ENCODE measurements at regions not wholly inside any gene's neighbourhood (a gene's known extent, or its start where the extent isn't known, plus 50 kb on each side); places are given as distances from the start of the nearest gene placed in this dataset.
A peak's percentile ranks its signal among the peaks of the same experiment; 100 is the strongest.
"Not testable (repeated sequence)": the region's sequence is repeated elsewhere in the genome, so short reads cannot be mapped to it uniquely, and the experiment has no call there.

GRCh38 chr5:40274568-40274967 lies 405.1 kb upstream of the PTGER4 start:
- DNase-seq: no peak

- DNase-seq: no peak
These were observed 405.8 kb upstream of the PTGER4 start for GRCh38 chr5:40273936-40274335.

- DNase-seq: no peak
These were observed 408.2 kb upstream of the PTGER4 start for GRCh38 chr5:40271476-40271875.

DNA sequence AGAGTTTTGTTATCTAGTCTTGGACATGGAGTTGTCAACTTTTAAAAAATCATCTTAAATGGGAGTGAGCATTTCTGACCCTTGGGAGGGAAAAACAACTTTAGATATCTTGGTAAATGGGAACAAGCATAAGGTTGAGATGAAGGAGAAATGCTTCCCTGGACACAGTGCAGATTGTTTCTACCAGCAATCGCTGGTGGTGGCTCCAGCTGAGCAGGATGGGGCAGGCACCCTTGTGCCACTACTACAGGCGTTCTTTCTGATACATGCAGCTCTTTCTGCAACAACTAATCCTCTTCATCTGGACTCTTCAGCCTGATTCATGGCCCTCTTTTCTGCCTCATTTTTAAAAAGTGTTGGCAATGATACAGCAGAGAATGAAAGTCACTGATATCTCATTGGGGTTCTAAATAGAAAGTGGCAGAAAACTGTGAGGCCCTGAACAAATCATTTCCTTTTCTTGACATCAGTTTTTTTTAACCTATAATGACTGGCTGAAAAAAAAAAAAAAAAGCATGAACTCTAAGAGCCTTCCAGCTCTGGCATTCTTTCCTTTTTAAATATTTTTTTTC lies 409.4 kb upstream of the PTGER4 start:
- no peak for DNase-seq

DNA sequence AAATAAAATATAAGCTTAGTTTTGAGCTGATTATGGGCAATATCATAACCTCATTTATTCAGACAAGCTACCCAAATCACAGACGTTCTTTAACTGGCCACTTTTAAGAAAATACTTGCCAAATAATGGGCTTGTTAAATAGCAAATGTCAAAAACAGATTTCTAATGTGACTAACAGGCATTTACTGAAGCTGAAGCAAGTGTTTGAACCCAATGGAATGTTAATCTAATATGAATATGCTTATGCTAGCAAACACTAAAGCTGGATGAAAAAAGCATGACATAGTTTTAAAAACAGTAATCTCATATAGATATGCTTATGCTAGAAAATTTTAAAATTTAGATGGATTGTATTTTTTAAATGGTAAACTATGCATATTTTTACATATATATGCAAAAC lies 411.6 kb upstream of the PTGER4 start:
- no peak for DNase-seq

GRCh38 chr5:40266952-40267351 lies 412.8 kb upstream of the PTGER4 start:
- DNase-seq: no peak

DNA sequence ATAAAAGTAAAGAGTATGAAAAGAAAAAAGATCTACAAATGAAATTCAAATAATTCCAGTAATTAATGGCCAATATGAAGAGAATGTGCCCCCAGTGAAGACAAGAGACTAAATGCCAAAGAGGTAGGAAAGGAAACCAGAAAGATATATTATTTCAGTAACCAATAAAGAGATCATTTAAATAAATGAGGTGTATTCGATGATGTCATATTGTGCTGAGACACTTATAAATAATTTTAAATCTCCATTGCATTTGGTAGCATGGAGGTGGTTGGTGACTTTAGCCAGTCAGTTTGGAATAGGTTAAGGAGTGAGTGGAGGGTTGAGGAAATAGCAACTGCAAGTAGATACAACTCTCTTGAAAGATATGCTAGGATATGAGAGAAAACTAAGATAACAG lies 417.7 kb upstream of the PTGER4 start:
- no peak for DNase-seq

DNA sequence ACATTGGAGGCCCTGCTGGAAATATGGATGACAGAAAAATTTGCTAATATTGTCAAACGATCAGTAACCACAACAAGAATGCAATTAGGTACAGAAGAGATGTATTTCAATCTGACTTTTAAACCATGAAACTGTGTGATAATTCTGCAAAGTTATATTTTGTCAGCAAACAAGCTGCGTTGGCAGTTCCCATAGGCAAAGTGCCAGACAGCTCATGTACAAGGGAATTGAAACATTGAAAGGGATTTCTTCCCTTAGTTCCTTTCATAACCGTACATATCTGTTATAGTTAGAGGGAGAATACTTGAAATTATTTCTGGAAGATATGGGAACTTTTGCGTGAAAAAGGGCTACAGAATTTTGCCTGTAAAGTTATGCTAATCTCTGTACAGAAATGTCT lies 419.4 kb upstream of the PTGER4 start:
- no peak for DNase-seq

GRCh38 chr5:40258222-40258621 lies 421.5 kb upstream of the PTGER4 start:
- DNase-seq: no peak

- DNase-seq: no peak
These were observed 439.0 kb upstream of the PTGER4 start for GRCh38 chr5:40240671-40241070.

DNA sequence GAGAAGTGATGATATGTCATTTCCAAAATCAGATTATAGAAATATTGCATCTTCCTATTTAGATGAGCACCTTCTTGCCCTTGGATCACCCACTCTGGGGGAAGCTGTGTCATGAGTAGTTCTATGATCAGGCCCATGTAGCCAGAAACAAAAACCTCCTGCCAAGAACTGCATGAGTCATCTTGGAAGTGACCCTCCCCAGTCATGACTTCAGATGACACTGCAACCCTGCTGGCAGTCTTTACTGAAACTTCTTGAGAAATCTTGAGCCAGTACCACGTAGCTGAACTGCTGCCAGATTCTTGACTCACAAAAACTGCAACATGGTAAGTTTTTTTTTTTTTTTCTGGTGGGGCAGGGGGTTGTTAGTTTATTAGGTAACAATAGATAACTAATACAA lies 439.6 kb upstream of the PTGER4 start:
- DNase-seq: no peak

DNA sequence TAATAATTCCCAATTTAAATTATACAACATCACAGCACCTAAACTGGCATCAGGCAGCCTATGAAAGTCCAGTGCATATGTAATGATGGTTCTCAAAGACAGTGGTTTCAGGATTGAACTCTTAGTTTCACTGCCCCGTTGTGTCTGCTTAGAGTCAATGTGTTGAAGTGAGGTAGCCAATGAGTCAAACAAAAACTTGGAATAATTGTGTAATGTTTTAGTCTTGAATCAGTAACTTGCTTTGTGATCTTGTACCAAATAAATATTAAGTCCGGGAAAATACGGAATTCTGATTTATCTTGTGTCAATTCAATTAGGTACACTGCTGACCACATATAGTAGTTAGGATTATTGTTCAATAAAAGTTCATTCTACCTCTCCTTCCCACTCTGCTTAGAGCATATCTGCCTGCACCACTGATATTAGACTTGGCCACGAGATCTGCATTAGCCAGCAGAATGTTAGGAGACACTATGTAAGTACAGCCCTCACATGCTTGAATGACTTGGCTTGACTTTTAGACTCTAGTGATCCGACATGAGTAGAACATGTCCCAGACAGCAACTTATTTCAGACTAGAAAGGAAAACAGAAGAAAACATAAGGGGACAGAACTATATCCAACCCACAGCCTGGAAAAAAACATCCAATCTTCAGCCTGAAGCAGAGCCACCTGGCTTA lies 441.5 kb upstream of the PTGER4 start:
- no peak for DNase-seq

GRCh38 chr5:40235471-40236400 lies 444.0 kb upstream of the PTGER4 start:
- no peak for DNase-seq

- DNase-seq: no peak
These were observed 446.4 kb upstream of the PTGER4 start for GRCh38 chr5:40233268-40233667.

DNA sequence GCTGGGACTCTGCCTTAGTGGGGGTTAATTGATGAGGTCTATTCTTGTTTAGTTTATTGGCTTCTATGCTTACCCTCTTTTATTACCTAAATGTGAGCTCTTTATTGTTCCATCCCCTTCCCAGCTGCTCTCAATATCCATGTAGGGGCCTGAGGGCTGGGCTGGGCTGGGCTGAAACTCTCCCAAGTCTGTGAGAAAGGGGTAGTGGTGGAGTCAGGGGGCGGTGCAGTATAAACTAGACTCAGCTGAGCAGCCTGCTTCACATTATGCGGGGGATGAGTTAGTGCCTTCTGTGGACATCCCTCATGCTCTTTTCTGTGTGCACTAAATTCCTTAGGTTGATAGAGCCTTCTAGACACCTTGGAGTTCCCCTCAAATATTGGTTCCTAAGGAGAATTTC lies 451.8 kb upstream of the PTGER4 start:
- DNase-seq: no peak

DNA sequence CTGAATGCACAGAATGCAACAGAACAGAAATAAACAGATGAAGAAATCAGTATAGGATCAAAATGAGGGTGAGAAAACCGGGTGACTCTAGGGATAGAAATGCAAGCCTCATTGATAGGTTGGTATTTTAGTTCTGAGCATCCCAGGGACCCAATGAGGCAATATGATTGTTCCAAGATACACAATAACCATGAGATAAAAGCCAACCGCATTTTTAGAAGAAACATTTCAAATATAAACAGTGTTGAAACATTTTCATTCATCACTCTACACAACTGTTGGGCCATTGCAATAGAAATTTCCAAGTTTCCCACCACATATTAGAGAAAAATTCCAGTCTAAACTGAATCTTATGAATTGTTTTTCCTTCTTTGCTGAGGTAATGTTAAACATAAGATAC lies 452.3 kb upstream of the PTGER4 start:
- no peak for DNase-seq

- DNase-seq: peak in 1 of 2 experiments; percentile 3
These were observed 452.8 kb upstream of the PTGER4 start for GRCh38 chr5:40226906-40227305.

GRCh38 chr5:40225147-40225546 lies 454.6 kb upstream of the PTGER4 start:
- not testable (repeated sequence) for DNase-seq

DNA sequence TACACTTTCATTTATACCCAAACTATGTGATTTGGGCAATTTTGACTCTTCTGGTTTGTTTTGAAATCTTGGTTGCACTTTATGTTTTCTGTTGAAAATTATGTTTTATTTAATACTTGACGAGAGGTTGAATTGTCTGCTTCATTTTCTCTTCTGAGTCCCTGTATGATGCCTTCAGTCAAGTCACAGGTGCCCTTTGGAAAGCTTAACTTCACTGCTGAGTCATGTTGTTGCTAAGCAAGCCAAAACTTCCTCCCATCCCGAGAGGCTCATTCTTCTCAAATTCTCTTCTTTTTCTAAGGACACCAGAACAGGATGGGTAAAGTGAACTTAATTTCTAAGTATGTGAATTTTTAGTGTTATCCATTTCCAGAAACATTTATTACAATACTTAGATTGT lies 455.3 kb upstream of the PTGER4 start:
- DNase-seq: no peak

GRCh38 chr5:40223884-40224402 lies 455.8 kb upstream of the PTGER4 start:
- DNase-seq: no peak

GRCh38 chr5:40221796-40222195 lies 457.9 kb upstream of the PTGER4 start:
- no peak for DNase-seq

DNA sequence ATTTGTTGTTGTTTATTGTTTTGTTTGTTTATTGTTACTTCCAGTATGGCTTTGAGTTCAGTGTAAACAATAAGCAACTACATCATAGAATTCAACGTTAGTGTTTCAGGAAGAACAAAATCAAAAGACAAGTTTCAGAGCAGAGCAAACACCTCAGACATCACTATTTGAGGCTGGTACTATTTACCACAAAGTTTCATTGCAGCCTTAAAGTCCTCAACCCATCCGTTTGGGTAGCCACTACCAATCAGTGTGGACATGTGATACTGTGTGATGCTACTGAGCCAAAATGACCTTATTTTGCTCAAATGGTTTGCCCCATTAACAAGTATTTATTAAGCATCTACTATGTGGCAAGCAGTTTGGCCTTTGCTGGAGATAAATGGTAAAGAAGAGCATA lies 458.5 kb upstream of the PTGER4 start:
- no peak for DNase-seq

- DNase-seq: no peak
These were observed 459.5 kb upstream of the PTGER4 start for GRCh38 chr5:40220260-40220659.

- no peak for DNase-seq
These were observed 462.2 kb upstream of the PTGER4 start for GRCh38 chr5:40217553-40217952.

Data from NCI-H524 (cell line).